Occipital lobe (tissue), 1 donor: ENCODE measurements at regions not wholly inside any gene's neighbourhood (a gene's known extent, or its start where the extent isn't known, plus 50 kb on each side); places are given as distances from the start of the nearest gene placed in this dataset.
"Not testable (repeated sequence)": the region's sequence is repeated elsewhere in the genome, so short reads cannot be mapped to it uniquely, and the experiment has no call there.

Experiments
- DNase-seq: peaks from one replicate; lab custom pipeline; 2025; lab: John Stamatoyannopoulos, UW

- no peak for DNase-seq
Measured at GRCh38 chr3:11739706-11740105, 96.0 kb upstream of the VGLL4 start.

DNA sequence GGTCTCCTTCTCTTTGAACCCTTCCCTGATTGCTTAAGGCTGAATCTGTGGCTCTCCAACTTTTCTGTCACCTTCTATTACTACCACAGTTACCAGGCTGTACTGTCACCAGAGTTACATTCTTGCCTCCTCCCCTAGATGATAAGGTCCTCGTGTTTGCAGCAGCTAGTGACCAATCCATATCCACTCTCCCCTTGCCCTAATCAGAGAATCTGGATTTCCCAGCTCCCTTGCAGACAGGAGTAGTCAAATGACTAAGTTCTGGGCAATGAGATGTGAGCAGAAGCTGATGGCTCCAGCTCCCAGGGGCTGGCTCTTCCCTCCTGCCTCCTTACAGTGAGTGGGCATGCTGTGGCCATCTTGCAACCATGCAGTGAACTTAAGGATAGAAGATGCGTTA is 95.4 kb upstream of the VGLL4 start:
- DNase-seq = no peak

DNA sequence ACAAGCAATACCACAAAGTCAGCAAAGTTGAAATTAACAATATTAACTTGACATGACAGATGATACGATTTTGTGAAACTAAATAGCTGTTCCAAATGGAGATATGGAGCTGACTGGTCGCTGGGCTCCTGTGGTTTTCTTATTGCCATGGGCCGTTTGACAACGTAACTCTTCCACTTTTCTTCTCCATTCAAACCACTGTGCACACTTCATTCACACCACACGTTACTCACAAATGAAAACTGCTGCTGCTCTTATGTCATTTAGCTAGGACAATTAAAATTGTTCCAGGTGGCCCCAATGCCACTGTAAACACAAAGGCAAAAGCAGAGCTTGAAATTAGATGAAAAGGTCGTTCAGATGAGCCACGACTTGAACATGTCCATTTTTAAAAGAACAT is 94.0 kb upstream of the VGLL4 start:
- DNase-seq = no peak

- DNase-seq = no peak
Measured at GRCh38 chr3:11736136-11736833, 92.6 kb upstream of the VGLL4 start.

- no peak for DNase-seq
Measured at GRCh38 chr3:11735638-11736037, 91.9 kb upstream of the VGLL4 start.

DNA sequence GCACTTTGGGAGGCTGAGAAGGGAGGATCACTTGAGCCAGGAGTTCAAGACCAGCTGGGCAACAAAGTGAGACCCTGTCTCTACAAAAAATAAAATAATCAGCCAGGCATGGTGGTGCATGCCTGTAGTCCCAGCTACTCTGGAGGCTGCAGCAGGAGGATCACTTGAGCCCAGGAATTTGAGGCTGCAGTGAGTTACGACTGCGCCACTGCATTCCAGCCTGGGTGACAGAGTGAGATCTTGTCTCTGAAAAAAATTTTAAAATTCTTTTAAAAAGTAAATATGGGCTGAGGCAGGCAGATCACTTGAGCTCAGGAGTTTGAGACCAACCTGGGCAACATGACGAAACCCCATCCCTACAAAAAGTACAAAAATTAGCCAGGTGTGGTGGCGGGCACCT is 91.4 kb upstream of the VGLL4 start:
- DNase-seq = not testable (repeated sequence)

DNA sequence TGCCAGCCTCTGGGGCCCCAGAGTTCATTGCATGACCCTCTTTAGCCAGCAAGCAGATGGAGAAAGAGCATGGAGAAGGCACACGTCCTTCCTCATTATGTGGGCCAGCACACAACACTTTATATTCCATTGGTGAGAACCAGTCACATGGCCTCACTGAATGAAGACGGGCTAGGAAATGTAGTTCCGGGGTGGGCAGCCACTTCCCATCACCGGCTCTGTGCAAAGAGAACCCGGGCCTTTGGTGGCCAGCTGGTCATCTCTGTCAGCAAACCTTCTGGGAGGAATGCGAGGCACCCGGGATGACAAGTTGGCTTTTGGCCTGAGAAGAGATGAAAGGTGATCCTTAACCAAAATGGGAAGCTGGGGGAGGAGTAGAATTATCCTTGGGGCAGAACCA is 90.2 kb upstream of the VGLL4 start:
- DNase-seq = no peak

DNA sequence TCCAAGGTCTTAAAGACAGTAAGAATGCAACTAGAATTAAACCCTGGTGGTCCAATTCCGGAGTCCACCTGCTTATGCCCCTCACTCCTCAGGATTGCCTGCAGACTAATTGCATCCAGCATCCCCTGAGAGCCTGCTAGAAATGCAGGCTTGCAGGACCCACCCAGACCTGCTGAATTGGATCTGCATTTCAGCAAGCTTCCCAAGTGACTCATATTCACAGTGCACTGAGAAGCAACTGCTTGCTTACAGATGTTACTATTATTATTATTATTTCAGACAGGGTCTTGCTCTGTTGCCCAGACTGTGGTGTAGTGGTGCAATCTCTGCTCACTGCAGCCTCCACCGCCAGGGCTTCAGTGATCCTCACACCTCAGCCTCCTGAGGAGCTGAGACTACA is 83.5 kb upstream of the VGLL4 start:
- no peak for DNase-seq

GRCh38 chr3:11726146-11726545 is 82.4 kb upstream of the VGLL4 start:
- no peak for DNase-seq

DNA sequence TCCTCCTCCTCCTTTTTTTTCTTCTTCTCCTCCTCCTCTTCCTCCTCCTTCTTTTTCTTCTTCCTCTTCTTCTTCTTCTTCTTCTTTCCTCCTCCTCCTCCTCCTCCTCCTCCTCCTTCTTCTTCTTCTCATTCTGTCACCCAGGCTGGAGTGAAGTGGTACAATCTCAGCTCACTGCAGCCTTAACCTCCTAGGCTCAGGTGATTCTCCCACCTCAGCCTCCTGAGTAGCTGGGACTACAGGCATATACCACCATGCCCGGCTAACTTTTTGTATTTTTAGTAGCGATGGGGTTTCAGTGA is 81.6 kb upstream of the VGLL4 start:
- not testable (repeated sequence) for DNase-seq

- no peak for DNase-seq
Measured at GRCh38 chr3:11724615-11725339, 81.1 kb upstream of the VGLL4 start.

- DNase-seq = no peak
Measured at GRCh38 chr3:11721479-11721878, 77.8 kb upstream of the VGLL4 start.

GRCh38 chr3:11720917-11721411 is 77.2 kb upstream of the VGLL4 start:
- DNase-seq = no peak

- DNase-seq = peak; percentile 60
Measured at GRCh38 chr3:11720304-11720898, 76.7 kb upstream of the VGLL4 start.

- peak; percentile 59 for DNase-seq
Measured at GRCh38 chr3:11719406-11720303, 75.9 kb upstream of the VGLL4 start.

DNA sequence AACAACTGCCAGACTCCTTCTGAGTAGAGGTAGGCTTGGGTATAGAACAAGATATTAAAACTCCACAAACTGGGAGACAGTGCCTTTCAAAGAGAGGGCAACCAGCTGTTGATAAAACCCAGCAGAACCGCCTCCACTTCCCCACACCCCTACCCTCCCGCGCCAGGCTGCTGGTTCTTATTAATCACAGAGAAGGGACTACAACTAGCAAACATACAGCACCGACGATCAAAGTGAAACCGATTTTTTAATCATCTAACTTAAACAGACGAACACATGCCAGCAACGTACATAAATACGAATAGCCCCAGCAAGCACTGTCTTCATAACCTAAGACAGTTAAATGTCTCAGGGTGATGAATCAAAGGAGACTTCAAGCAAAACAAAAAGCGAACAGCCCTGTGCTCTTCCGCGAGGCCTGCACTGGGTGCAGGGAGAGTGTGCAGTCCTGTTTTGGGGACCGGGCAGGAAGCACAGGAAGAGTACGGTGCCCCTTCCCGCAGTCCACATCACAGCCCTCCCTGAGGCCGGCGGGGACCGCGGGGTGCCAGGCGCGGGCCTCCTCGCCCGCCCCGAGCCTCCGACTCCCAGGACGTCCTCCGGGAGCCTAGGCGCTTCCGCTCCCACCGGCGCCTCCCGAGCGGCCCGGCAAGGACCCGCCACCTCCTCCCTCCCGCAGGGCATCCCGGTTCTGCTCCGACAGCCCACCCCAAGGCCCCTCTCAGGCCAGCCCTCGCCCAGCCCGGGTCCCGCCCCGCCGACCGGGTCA is 75.1 kb upstream of the VGLL4 start:
- DNase-seq = no peak

DNA sequence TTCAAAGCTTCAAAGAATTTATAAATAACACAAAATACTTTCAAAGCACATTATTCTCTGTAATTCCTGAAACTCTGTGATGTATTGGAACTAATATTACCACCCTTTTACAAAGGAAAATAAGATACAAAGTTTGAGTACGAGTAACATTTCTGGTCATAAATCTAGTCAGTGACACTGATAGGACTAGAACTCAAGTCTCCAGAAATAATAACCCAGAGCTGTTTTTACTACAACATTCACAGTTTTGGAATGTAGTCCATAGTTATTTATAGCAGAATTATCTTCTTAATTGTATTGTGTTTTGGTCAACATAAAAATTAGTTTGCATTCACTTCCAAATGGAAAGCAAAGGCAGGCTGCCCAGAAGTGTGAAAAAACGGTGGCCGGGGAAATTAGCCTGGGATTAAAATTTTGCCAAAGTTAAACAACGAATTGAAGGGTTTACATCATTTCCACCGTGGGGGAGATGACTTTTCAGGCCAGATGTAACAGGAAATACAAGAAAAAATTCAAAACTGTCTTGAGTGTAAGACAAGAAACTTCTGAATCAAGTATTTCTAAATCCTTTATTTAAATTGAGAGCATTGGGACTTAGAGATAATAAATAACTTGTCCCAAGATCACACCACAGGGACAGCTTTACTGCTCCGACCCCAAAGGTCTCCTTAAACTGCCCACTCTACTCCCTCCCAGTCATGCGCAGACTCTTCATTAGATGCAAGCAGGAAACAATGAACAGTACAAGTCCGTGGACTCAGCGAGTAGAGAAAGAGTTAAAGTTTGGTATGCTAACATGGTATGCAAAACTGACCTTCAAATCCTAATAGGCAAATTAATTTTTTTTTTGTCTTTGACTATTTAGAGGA is 74.3 kb upstream of the VGLL4 start:
- no peak for DNase-seq

DNA sequence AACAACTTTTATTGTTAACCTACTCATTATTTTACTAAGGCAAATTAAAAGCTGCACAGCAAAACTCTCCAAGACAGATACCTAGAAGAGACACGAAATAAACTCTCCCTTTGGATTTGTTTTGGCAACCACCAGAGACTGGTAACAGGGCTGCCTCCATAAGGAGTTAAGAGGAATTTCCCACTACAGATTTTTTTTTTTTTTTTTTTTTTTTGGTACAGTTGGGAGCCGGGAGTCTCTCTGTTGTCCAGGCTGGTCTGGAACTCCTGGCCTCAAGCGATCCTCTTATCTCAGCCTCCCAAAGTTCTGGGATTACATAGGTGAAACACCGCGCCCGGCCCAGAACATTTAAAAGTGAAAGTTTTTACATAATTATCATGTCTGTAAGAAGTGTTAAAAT is 73.6 kb upstream of the VGLL4 start:
- DNase-seq = no peak

DNA sequence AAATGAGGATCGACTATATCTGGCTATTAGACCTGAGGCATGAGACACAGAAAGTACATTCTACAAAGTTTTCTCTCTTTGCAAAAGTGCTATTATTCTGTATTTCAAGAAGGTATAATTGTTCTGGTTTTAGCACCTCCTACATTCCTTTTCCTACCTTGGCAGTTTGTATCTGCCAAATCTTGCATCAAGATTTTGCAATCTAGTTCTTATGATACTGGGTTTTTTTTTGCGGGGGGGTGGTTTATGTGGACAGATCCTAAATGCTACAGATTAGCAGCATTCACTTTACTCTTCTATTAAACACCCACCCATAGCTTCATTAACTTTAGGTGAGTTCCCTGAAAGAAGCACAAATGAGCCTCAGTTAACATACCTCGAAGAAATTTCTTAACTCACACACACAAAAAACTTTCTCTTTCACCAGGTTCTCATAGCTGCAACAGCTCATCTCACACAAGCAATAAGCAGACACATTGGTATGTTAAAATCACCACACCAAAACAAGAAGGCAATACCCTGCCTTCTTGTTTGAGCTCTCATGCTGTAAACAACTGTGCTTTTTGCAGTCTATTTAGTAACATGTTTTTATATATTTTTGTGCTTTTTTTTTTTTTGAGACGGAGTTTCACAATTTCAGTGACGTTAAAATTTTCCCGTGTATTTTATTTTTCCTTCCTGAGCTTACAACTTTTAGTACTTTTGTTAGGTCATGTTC is 73.0 kb upstream of the VGLL4 start:
- no peak for DNase-seq
